ENCODE measurements at regions not wholly inside any gene's neighbourhood (a gene's known extent, or its start where the extent isn't known, plus 50 kb on each side); places are given as distances from the start of the nearest gene placed in this dataset.

DNA sequence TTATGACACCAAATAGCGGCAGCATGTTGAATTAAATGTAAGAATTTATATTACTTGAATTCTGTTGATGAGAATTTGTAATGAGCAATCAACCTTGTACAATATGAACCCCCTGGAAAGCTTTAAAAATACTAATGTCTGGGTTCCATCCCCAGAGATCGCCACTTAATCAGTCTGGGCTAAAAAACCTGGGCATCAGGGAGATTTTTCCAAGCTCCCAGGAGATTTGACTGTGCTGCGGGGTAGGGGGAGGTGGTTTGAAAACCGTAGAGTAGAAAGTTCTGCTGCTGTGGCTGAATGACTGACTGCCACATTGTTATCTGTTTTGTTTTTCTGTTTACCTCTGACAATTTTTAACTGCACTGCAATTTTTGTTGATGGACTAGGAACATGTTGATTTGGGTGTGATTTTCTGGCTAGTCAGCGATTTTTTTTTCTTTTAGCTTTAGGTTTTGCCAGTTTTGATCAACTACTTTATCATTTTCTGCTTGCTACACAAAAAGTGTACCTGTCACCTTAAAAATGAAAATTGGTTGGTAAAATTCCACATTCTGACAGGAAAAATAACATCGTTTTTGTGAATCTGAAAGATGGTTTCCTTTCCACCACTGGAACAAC is 79.3 kb downstream of the PCTP start:
- TF ChIP-seq, protein P1, sequence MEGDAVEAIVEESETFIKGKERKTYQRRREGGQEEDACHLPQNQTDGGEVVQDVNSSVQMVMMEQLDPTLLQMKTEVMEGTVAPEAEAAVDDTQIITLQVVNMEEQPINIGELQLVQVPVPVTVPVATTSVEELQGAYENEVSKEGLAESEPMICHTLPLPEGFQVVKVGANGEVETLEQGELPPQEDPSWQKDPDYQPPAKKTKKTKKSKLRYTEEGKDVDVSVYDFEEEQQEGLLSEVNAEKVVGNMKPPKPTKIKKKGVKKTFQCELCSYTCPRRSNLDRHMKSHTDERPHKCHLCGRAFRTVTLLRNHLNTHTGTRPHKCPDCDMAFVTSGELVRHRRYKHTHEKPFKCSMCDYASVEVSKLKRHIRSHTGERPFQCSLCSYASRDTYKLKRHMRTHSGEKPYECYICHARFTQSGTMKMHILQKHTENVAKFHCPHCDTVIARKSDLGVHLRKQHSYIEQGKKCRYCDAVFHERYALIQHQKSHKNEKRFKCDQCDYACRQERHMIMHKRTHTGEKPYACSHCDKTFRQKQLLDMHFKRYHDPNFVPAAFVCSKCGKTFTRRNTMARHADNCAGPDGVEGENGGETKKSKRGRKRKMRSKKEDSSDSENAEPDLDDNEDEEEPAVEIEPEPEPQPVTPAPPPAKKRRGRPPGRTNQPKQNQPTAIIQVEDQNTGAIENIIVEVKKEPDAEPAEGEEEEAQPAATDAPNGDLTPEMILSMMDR (conservative IDR thresholded peaks at IDR 0.05; ENCODE audit: low read length) = no peak
- H3K4me3 ChIP-seq (ENCODE audit: low read length) = no peak overlapping the region
- DNase-seq (ENCODE audit: low read depth) = no peak

DNA sequence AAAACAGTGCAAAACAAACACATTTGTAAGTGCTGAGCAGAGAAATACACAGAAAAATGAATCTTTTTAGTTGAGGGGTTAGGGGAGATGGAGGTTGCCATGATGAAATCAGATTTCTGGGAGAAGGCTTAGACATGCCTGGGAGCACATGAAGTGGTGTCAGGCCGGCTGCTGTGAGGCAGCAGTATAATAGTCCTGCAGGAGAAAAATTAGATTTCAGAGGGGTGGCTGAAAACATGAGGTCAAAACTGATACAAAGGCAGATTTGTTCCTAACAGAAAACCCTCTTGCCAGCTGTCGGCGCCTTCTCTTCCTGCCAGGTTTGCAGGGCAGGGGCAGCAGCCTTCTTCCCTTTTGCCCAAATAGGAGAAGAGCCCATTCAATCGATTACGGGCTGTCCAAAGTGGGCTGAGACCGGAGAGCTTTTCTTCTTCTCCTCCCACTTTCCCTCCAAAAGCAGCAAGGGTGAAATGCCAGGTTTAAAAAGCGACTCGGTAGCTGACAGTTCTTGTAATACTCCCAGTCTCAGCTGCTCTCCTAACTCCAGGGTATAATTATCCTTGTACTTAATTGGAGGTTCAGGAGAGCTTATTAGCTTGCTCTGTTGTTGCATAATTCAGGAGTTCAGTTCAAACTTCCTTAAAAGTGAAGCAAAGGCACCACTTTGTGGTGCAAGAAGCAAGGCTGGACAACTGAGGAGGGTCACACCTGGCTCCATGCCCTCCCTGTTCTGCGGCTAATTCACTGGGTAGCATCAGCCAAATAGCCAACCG is 80.0 kb downstream of the PCTP start:
- DNase-seq (ENCODE audit: low read depth) = no peak
- TF ChIP-seq, protein P1 (conservative IDR thresholded peaks at IDR 0.05; ENCODE audit: low read length) = no peak
- H3K4me3 ChIP-seq (ENCODE audit: low read length) = no peak overlapping the region

DNA sequence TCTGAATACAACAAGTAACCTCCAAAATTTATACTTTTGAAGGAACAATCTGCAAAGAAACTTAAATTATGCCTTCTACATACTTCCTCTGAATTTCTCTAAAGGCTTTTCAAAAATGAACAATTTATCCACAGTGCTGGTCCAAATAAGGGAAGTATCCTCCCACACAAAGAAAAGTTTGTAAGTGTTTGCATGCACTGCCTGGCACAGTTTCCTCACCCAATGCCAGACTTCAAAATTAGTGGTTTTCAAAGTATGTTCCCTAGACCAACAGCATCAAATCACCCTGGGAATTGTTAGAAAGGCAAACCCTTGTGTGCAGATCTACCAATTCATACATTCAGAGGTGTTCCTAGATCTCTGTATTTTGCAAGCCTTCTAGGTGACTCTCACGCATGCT is 82.5 kb downstream of the PCTP start:
- peak; percentile 26 for DNase-seq (ENCODE audit: low read depth)
- TF ChIP-seq, protein P1 (conservative IDR thresholded peaks at IDR 0.05; ENCODE audit: low read length) = no peak

DNA sequence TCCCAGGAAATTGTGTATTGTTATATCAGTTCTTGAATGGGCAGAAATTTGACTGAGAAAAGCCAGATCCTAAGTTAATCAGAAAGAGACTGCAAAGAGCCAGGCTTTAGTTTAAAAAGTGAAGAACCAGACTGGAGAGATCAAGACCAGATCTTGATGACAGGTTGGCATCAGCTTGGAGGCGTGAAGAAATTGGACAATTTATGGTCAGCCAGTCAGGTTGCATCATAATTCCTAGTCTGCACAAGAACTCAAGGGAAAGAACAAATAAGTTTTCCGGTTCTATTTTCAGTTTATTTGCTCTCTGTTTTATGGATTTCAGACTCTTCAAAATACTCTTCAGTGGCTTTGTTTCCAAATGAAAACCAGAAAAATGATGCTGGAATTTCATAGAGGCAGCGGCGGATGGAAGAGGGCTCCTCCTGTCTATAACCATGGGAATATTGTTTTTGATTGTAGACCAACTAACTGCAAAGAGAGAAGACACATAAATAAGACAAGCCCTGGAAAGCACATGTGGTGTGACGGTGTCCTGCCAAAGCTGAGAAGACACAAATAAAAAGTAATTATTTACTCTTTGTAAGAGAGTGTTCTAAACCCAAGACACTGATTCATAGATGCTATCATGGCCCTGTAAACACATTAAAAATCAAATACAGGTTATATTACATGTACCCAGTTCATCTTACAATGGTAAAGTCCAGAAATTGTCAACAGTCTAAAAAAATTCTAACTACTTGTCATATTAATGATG is 91.7 kb downstream of the PCTP start:
- no peak overlapping the region for H3K4me3 ChIP-seq (ENCODE audit: low read length)
- TF ChIP-seq, protein P1 (conservative IDR thresholded peaks at IDR 0.05; ENCODE audit: low read length) = no peak
- DNase-seq (ENCODE audit: low read depth) = peak; percentile 7

More for the DNA sequence above, 82.5 kb downstream of the PCTP start:
- no peak overlapping the region for H3K4me3 ChIP-seq (ENCODE audit: low read length)

GRCh38 chr17:55843785-55844184 is 92.9 kb downstream of the PCTP start:
- no peak for DNase-seq (ENCODE audit: low read depth)
- H3K4me3 ChIP-seq (ENCODE audit: low read length) = no peak overlapping the region
- TF ChIP-seq, protein P1 (conservative IDR thresholded peaks at IDR 0.05; ENCODE audit: low read length) = no peak

DNA sequence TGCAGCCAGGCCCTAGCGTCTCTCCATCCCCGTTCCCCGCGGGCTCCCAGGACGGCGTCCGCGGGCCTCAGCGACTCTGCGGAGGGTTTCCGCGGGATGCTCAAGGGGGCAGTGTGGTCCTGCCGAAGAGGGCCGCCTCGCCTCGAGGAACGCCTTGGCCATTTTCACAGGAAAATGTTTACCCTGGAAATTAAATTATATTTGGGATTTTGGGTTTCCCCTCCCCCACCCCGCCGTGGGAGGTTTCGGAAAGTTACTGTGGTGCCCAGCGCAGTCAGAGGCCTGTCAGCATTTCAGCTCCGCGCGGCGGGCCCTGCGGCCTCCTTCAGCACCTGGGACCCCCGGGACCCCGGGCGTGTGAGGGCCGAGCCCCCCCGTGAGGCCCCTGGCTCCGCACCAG is 94.5 kb downstream of the PCTP start:
- DNase-seq (ENCODE audit: low read depth) = peak; percentile 31
- TF ChIP-seq, protein P1 (conservative IDR thresholded peaks at IDR 0.05; ENCODE audit: low read length) = peak; percentile 56
- H3K4me3 ChIP-seq (ENCODE audit: low read length) = peak overlapping the region; percentile 16; the same call in 1 of the 2 replicates
